OCI-LY1 (cell line): ENCODE measurements at regions not wholly inside any gene's neighbourhood (a gene's known extent, or its start where the extent isn't known, plus 50 kb on each side); places are given as distances from the start of the nearest gene placed in this dataset.

ENCODE experiments used
- H2AFZ ChIP-seq: fragments of 200-600 bp; sonication (generic), shearing (Covaris generic); 2 replicates; pipeline ENCODE4 v1.6.0; 2014; ENCODE audit warnings: antibody characterized with exemption, mild to moderate bottlenecking, low read length
- H3F3A ChIP-seq: fragments of 200-600 bp; sonication (generic), shearing (Covaris generic); 2 replicates; pipeline ENCODE4 v1.6.0; 2014; ENCODE audit warnings: mild to moderate bottlenecking, antibody characterized with exemption, low read length, moderate library complexity; ENCODE audit not compliant: insufficient read depth
- H3K27ac ChIP-seq: fragments of 200-600 bp; sonication (generic); 2 replicates; pipeline ENCODE4 v1.5.1; 2014; ENCODE audit warnings: low read length, mixed run types, mild to moderate bottlenecking, low read depth; ENCODE audit not compliant: poor library complexity, severe bottlenecking
- H3K27me3 ChIP-seq: fragments of 200-600 bp; sonication (generic); 2 replicates; pipeline ENCODE4 v1.6.0; 2014; ENCODE audit warnings: antibody characterized with exemption, mild to moderate bottlenecking, low read length, moderate library complexity; ENCODE audit not compliant: insufficient read depth
- H3K36me3 ChIP-seq: fragments of 200-600 bp; sonication (generic); 2 replicates; pipeline ENCODE4 v1.6.1; 2014; ENCODE audit warnings: mild to moderate bottlenecking, antibody characterized with exemption, low read length, moderate library complexity, mixed read lengths; ENCODE audit not compliant: insufficient read depth
- H3K4me1 ChIP-seq: fragments of 200-600 bp; sonication (generic); 2 replicates; pipeline ENCODE4 v1.5.1; 2014; ENCODE audit warnings: mild to moderate bottlenecking, low read length, moderate library complexity; ENCODE audit not compliant: insufficient read depth, severe bottlenecking
- H3K4me2 ChIP-seq: fragments of 200-600 bp; sonication (generic), shearing (Covaris generic); 2 replicates; pipeline ENCODE4 v1.6.1; 2014; ENCODE audit warnings: low read length
- H3K4me3 ChIP-seq: fragments of 200-600 bp; sonication (generic); 2 replicates; pipeline ENCODE4 v1.5.1; 2014; ENCODE audit warnings: low read length, low read depth, mild to moderate bottlenecking, mixed read lengths; ENCODE audit not compliant: poor library complexity, severe bottlenecking
- H3K79me2 ChIP-seq: fragments of 200-600 bp; shearing (Covaris generic); 2 replicates; pipeline ENCODE4 v1.6.1; 2016; ENCODE audit warnings: mixed run types, low read length, mixed read lengths; ENCODE audit not compliant: insufficient read depth
- H3K9ac ChIP-seq: fragments of 200-600 bp; sonication (generic), shearing (Covaris generic); 2 replicates; pipeline ENCODE4 v1.6.1; 2014; ENCODE audit warnings: mild to moderate bottlenecking, low read length, mixed read lengths
- H3K9me2 ChIP-seq: fragments of 200-600 bp; sonication (generic), shearing (Covaris generic); 2 replicates; pipeline ENCODE4 v1.6.1; 2014; ENCODE audit warnings: low read depth, mild to moderate bottlenecking, low read length, mixed read lengths
- H3K9me3 ChIP-seq: fragments of 200-600 bp; shearing (Covaris generic); 2 replicates; pipeline ENCODE4 v1.6.1; 2014; ENCODE audit warnings: low read length, mixed read lengths
- H4K20me1 ChIP-seq: fragments of 200-600 bp; sonication (generic), shearing (Covaris generic); 2 replicates; pipeline ENCODE4 v1.6.0; 2016; ENCODE audit warnings: mild to moderate bottlenecking, low read length; ENCODE audit not compliant: insufficient read depth
- EZH2 ChIP-seq: fragments of 200-600 bp; sonication (generic), shearing (Covaris generic); IDR thresholded peaks from 2 replicates; pipeline ENCODE4 v1.8.0; 2017; ENCODE audit warnings: borderline replicate concordance, mixed run types, mild to moderate bottlenecking, antibody characterized with exemption, low read length, moderate library complexity, mixed read lengths
- TF ChIP-seq, protein P1 (sequence below): fragments of 200-600 bp; sonication (generic), shearing (Covaris generic); IDR thresholded peaks from 2 replicates; pipeline ENCODE4 v1.5.1; 2017; ENCODE audit warnings: mild to moderate bottlenecking, antibody characterized with exemption, low read length, moderate library complexity, mixed read lengths

DNA sequence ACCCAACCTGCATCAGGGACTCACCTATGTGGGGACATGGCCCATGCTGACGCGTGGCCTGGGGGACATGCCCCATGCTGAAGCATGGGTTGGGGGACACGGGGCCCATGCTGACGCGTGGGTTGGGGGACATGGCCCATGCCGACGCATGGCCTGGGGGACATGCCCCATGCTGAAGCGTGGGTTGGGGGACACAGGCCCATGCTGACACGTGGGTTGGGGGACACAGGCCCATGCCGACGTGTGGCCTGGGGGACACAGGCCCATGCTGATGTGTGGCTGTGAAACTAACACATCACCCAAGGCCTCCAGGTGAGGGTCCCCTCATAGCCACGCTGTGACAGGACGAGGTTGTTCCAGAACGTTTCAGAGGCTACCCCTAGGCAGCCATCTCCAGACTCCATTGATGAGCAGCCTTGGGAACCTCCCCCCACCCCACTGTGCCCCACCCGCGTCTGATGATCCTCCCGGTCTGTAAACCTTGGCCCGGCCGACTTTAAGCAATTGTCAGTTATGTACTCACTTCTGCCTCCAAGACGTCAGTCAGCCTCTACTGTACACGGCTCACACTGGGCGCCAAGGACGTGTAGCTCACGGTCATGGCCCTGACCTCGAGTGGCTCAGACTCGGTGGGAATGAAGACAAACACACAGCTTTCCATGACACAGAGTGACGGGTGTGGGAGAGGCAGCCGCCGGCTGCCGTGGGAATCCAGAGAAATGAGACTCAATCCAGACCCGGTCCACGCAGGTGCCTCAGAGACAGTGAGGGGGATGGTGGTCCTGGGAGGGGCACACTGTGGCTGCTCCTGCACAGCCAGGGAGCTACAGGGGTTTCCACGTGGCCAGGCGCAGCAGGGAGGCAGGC is 50.2 kb upstream of the SLC66A3 start:
- H3K4me3 ChIP-seq = no peak overlapping the region
- no peak for TF ChIP-seq EZH2
- TF ChIP-seq, protein P1, sequence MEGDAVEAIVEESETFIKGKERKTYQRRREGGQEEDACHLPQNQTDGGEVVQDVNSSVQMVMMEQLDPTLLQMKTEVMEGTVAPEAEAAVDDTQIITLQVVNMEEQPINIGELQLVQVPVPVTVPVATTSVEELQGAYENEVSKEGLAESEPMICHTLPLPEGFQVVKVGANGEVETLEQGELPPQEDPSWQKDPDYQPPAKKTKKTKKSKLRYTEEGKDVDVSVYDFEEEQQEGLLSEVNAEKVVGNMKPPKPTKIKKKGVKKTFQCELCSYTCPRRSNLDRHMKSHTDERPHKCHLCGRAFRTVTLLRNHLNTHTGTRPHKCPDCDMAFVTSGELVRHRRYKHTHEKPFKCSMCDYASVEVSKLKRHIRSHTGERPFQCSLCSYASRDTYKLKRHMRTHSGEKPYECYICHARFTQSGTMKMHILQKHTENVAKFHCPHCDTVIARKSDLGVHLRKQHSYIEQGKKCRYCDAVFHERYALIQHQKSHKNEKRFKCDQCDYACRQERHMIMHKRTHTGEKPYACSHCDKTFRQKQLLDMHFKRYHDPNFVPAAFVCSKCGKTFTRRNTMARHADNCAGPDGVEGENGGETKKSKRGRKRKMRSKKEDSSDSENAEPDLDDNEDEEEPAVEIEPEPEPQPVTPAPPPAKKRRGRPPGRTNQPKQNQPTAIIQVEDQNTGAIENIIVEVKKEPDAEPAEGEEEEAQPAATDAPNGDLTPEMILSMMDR = no peak
- no peaks in the 10 kb centered on the region for H3F3A ChIP-seq
- no peak overlapping the region for H2AFZ ChIP-seq
- no peaks in the 10 kb centered on the region for H3K9me2 ChIP-seq
- H3K27ac ChIP-seq = no peak overlapping the region
- H3K9me3 ChIP-seq = no peaks in the 10 kb centered on the region
- H4K20me1 ChIP-seq = no peaks in the 10 kb centered on the region
- no peaks in the 10 kb centered on the region for H3K36me3 ChIP-seq
- H3K27me3 ChIP-seq = no peaks in the 10 kb centered on the region
- no peak overlapping the region for H3K9ac ChIP-seq
- no peaks in the 10 kb centered on the region for H3K4me1 ChIP-seq
- no peak overlapping the region for H3K4me2 ChIP-seq
- no peaks in the 10 kb centered on the region for H3K79me2 ChIP-seq
